Right ventricle myocardium superior (tissue), 1 donor: ENCODE measurements at regions not wholly inside any gene's neighbourhood (a gene's known extent, or its start where the extent isn't known, plus 50 kb on each side); places are given as distances from the start of the nearest gene placed in this dataset.
"Not testable (repeated sequence)": the region's sequence is repeated elsewhere in the genome, so short reads cannot be mapped to it uniquely, and the experiment has no call there.

Experiments used
- ATAC-seq: fragments of 200-7000 bp; cut with Tn5 transposase; one replicate; pipeline ENCODE4 v1.9.1; 2020; ENCODE audit warnings: mild to moderate bottlenecking; ENCODE audit not compliant: poor library complexity
- DNase-seq: peaks from one replicate; pipeline ENCODE4 v3.0.0-alpha.2; 2020
- intact Hi-C: fragments of 100-400 bp; cut with DNase I; formaldehyde crosslinking; loops from one replicate; pipeline ENCODE4 v1.11.2; 2022
- donor health status: DM: no; HTN: yes; CAD: no; lungs with severe emphysema.

GRCh38 chr3:126292318-126293070, 64.7 kb downstream of the KLF15 start:
- ATAC-seq (no peak), DNase-seq (no peak)
- intact Hi-C loops, result loop anchor here (5.0 kb wide), 1 partner anchor 60 kb away; no protein-coding TSS in a partner anchor

GRCh38 chr3:126291537-126291936, 65.7 kb downstream of the KLF15 start:
- no peak for ATAC-seq
- intact Hi-C loops, result loop anchor here (5.0 kb wide), 1 partner anchor 61 kb away; no protein-coding TSS in a partner anchor
- no peak for DNase-seq

DNA sequence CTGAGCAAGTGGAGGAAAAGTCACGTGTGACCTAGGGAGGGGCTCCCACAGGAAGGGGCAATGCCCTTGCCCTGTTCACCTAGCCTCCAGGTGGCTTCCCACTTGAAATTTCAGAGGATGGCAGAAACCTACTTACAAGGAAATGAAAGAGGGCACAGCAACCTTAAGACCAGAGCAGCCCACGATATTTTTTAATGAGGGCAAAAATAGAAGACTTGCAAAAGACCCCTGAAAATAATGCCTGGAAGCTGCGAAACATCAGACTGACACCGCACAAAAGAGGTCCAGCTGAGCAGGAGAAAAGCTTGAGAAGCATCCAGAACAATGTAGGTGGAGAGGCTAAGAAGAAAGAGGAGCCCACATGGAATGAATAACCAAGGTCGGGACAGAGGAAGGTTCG, 66.1 kb downstream of the KLF15 start:
- ATAC-seq (no peak), DNase-seq (no peak)
- intact Hi-C loops, result loop anchor here (5.0 kb wide), 1 partner anchor 61 kb away; no protein-coding TSS in a partner anchor

DNA sequence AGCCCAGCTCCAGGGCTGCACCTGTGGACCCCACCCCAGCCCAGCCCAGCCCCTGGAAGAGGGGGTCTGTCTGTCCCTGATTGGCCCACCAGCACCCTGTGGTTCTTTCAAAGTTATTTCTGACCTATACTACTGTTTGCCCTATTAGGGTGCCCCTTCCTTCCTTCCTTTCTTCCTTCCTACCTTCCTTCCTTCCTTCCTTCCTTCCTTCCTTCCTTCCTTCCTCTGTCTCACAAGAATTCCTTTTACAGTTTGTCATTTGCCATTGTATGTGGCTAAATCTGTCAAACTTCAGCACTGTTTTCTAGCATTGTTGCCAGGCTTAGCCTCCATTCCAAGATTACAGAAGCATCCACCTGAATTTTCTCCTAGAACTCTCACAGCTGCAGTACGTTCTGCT, 66.9 kb downstream of the KLF15 start:
- intact Hi-C loops, result loop anchor here (5.0 kb wide), 1 partner anchor 62 kb away; no protein-coding TSS in a partner anchor
- no peak for ATAC-seq

GRCh38 chr3:126289096-126289495, 68.1 kb downstream of the KLF15 start:
- no peak for ATAC-seq
- intact Hi-C loops, result no loop called here
- no peak for DNase-seq

More for the DNA sequence above, 66.9 kb downstream of the KLF15 start:
- DNase-seq, result no peak

DNA sequence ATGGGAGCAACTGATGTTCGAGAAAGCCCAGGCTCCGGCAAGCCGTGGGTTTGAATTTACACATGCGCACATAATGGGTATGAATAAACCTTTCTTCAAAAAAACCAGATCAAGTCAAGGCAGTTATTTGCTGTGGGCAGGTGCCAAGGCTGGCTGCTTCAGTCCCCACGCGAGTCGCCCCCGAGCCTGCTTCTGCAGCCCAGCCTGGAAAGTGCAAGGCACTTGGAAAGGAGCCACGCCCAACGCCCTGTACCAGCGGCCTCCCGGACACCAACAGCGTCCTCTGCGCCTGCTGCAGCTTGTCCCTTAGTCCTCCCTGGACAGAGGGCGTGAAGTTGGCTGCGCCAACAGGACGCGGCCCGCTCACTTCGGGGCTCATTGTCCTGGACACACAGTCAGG, 68.9 kb downstream of the KLF15 start:
- peak; percentile 76 for DNase-seq
- intact Hi-C loops, result no loop called here
- peak; percentile 83 for ATAC-seq

- peak; percentile 81 for DNase-seq
- ATAC-seq, result peak; percentile 92
- intact Hi-C loops, result no loop called here
Measured at GRCh38 chr3:126287536-126288241, 69.5 kb downstream of the KLF15 start.

DNA sequence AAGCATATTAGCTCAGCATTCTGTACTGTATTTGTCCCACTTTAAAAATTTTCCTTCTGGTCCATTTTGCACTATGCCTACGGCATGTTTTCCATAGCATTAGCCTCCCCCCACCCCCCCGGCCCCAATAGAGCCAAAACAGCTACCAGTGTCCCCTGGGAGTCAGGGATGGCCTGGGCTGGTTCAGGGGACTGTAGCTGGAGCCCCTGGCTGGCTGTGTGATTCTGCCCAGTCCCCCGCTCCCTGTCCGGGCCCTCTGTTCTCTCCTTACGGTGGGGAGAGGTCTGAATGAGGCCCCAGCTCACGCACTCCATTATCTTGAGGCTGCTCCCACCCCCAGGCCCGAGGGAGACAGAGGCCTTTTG, 70.1 kb downstream of the KLF15 start:
- intact Hi-C loops, result no loop called here
- DNase-seq (no peak), ATAC-seq (no peak)

- intact Hi-C loops, result no loop called here
- no peak for DNase-seq
- no peak for ATAC-seq
Measured at GRCh38 chr3:126285369-126285768, 71.8 kb downstream of the KLF15 start.

DNA sequence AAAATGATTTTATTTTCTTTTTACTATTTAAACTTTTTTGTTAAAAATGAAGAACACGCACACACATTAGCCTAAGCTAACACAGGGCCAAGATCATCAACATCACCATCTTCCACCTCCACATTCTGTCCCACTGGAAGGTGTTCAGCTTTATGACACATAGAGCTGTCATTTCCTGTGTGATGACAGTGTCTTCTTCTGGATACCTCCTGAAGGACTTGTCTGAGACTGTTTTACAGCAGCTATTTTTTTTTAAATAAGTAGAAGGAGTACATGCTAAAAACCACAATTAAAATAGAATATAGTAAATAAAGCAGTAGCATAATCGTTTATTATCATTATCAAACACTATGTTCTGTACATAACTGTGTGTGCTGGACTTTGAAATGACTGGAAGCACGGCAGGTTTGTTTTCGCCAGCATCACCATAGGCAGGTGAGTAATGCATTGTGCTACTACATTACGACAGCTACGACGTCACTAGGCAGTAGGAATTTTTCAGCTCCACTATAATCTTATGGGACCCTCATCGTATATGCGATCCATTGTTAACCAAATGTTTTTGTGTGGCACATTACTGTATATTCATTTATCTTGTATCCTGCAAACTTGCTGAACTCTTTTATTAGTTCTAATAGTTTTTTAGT, 72.8 kb downstream of the KLF15 start:
- no peak for DNase-seq
- intact Hi-C loops, result no loop called here
- no peak for ATAC-seq

DNA sequence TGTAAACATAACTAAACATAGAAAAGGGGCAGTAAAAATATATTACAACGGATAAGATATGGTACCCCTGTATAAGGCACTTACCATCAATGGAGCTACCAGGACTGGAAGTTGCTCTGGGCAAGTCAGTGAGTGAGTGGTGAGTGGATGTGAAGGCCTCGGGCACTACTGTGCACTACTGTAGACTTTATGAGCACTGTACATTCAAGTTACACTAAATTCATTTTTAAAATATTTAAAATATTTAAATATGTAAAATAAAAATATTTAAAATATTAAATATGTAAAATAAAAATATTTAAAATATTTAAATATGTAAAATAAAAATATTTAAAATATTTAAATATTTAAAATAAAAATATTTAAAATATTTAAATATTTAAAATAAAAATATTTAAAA, 73.6 kb downstream of the KLF15 start:
- intact Hi-C loops, ATAC-seq, DNase-seq: not testable (repeated sequence)

GRCh38 chr3:126279853-126280252, 77.4 kb downstream of the KLF15 start:
- DNase-seq (no peak), ATAC-seq (no peak)
- intact Hi-C loops, result no loop called here

DNA sequence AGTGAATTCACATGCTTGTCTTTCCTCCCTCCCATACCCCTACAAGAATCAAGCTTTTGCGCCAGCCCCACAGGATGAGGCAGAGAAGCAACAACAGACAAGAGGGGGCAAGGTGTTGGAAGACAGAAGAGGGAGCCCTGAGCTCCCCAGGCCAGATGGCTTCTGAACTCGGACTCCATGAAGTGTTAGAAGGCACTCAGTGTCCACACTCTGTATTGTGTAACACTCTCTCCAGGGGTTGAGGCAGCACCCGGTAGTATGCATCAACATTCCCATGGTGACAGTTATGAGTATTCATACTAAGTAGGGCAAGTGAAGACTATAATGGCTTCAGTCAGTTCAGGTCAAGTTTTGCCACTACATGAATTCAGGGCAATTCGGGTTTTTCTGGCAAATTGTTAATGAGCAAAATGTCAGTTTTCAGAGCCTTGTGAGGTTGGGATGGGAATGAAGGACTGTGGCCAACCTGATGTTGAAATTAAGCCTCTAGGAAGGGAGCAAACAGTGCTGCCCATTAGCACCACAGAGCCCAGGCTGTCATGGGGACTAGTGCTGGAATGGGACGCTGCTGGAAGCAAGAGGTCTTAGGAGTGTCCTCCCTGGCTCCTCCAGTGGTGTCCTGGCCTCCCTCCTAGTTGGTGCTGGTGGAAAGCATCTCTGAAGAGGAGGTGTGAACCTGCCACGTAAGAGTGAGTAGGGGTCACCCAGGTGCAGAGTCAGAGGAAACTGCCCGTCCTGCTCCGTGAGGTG, 79.4 kb downstream of the KLF15 start:
- intact Hi-C loops, result no loop called here
- ATAC-seq (peak; percentile 78), DNase-seq (no peak)

- intact Hi-C loops, result no loop called here
- no peak for ATAC-seq
Measured at GRCh38 chr3:126275620-126275904, 81.6 kb downstream of the KLF15 start.

GRCh38 chr3:126274735-126275619, 82.2 kb downstream of the KLF15 start:
- ATAC-seq, result no peak
- intact Hi-C loops, result no loop called here
- DNase-seq, result no peak

More at GRCh38 chr3:126275620-126275904, 81.6 kb downstream of the KLF15 start:
- no peak for DNase-seq

DNA sequence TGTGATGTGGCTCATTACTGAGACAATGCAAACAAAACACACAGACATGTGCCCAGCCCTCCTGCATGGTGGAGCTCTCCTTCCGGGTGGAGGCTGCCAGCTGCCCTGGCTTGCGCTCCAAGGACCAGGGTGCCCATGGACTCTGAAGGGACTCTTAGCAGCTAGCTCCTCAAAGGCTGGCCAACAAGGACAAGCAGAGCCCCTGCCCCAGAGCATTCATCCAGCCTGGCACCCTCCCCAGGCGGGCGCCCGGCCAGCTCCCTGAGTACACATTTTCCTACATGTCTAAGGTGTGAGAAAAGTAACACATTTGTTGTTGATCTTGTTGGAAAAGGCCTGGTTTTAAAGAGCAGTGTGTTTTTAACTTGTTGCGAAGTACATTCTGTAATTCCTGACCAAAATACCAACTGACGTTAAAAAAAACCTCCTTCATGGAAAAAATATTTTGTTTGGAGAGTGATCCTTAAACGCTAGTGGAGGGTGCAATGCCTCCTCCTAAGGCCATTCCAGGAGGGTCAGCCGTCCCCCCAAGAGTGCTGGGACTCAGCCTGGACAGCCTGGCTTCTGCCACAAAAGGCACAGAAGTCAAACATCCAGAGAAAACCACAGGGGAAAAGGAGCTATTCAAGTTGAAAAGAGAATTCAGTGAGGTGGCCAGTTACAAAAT, 86.9 kb downstream of the KLF15 start:
- intact Hi-C loops, result no loop called here
- ATAC-seq (peak; percentile 46), DNase-seq (peak; percentile 87)

GRCh38 chr3:126269354-126269753, 87.9 kb downstream of the KLF15 start:
- intact Hi-C loops, result no loop called here
- DNase-seq (no peak), ATAC-seq (no peak)

- DNase-seq (no peak), ATAC-seq (no peak)
- intact Hi-C loops, result no loop called here
Measured at GRCh38 chr3:126268866-126269265, 88.3 kb downstream of the KLF15 start.
